SK-N-MC (cell line): ENCODE measurements at regions not wholly inside any gene's neighbourhood (a gene's known extent, or its start where the extent isn't known, plus 50 kb on each side); places are given as distances from the start of the nearest gene placed in this dataset.

Source experiments
- EZH2 ChIP-seq: fragments of 200-600 bp; sonication (generic); IDR thresholded peaks from one replicate; pipeline ENCODE4 v1.6.1; 2017; ENCODE audit warnings: antibody characterized with exemption
- POLR2AphosphoS5 ChIP-seq: IDR thresholded peaks from 2 replicates; pipeline ENCODE4 v1.6.1; 2012; ENCODE audit warnings: mild to moderate bottlenecking, low read depth, low read length, borderline replicate concordance

GRCh38 chr1:228927946-228928898 lies 192.9 kb downstream of the RHOU start:
- TF ChIP-seq POLR2AphosphoS5 = no peak
- no peak for TF ChIP-seq EZH2
